ENCODE measurements at regions not wholly inside any gene's neighbourhood (a gene's known extent, or its start where the extent isn't known, plus 50 kb on each side); places are given as distances from the start of the nearest gene placed in this dataset.
"Not testable (repeated sequence)": the region's sequence is repeated elsewhere in the genome, so short reads cannot be mapped to it uniquely, and the experiment has no call there.

DNA sequence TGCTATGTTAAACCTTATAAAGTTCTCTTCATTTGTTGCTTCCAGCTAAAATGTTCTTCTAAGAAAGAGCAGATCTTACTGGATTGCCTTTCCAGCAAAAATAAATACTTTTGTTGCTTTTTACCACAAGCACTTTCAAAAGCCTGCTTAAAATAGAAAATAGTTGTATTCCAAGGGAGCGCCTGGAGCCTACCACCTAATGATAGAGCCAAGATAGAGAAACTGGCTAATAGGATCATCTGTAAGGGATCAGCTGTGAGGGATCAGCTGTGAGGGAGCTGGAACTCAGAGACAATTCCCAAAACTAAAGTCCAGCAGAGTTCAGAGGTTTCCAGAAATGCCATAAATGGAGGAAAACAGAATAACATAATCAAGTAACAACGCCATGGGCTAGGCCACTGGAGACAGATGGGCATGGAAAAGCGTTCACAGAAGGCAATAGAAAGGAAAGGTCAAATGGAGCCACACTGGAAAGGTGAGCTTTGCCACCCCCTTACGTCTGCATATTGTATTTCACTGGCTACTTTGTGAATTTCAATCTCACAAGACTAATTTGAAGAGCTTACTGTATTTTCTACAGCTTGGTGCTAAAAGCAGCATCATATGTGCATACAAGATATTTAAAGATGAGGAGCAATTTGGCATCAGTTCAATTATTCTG is 140.6 kb upstream of the TLE4 start:
- TF ChIP-seq, protein P1, sequence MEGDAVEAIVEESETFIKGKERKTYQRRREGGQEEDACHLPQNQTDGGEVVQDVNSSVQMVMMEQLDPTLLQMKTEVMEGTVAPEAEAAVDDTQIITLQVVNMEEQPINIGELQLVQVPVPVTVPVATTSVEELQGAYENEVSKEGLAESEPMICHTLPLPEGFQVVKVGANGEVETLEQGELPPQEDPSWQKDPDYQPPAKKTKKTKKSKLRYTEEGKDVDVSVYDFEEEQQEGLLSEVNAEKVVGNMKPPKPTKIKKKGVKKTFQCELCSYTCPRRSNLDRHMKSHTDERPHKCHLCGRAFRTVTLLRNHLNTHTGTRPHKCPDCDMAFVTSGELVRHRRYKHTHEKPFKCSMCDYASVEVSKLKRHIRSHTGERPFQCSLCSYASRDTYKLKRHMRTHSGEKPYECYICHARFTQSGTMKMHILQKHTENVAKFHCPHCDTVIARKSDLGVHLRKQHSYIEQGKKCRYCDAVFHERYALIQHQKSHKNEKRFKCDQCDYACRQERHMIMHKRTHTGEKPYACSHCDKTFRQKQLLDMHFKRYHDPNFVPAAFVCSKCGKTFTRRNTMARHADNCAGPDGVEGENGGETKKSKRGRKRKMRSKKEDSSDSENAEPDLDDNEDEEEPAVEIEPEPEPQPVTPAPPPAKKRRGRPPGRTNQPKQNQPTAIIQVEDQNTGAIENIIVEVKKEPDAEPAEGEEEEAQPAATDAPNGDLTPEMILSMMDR (IDR thresholded peaks at IDR 0.05; ENCODE audit: low read depth, low read length), result no peak
- H3K4me3 ChIP-seq (ENCODE audit: low read depth, low read length), result no peak overlapping the region

DNA sequence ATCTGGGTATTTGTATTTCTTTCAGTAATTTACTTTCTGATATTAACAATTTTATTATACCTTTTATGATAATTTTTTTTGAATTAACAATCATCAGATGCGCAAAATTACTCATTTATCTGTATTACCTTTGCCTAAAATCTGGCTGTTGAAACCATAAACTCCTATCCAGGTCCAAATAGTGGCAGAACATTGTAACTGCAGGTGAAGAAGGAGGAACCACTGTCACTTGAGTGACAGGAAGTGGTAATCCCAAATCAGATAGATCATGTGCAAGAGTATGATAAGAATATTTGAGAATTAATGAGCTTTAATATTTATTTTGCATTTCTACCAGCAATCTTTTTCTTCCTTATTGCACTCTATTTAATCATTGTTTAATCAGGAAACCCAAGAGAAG is 139.3 kb upstream of the TLE4 start:
- no peak overlapping the region for H3K4me3 ChIP-seq (ENCODE audit: low read depth, low read length)
- TF ChIP-seq, protein P1 (IDR thresholded peaks at IDR 0.05; ENCODE audit: low read depth, low read length), result no peak

DNA sequence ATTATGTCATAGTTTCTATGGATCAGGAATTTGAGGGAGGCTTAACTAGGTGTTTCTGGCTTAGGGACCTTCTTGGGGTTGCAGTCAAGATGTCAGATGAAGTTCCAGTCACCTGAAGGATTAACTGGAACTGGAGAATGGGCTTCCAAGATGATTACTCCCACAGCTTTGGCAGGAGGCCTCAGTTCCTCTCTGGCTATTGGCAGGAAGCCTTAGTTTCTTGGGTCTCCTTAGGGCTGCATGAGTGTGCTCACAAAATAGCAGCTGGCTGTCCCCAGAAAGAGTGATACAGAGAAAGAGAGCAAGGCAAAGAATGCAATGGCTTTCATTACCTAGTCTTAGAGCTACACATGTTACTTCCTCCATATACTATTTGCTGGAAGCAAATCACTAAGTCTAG is 138.1 kb upstream of the TLE4 start:
- TF ChIP-seq, protein P1 (IDR thresholded peaks at IDR 0.05; ENCODE audit: low read depth, low read length), result no peak

DNA sequence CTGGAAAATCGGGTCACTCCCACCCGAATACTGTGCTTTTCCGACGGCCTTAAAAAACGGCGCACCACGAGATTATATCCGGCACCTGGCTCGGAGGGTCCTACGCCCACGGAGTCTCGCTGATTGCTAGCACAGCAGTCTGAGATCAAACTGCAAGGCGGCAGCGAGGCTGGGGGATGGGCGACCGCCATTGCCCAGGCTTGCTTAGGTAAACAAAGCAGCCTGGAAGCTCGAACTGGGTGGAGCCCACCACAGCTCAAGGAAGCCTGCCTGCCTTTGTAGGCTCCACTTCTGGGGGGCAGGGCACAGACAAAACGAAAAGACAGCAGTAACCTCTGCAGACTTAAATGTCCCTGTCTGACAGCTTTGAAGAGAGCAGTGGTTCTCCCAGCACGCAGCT is 132.5 kb upstream of the TLE4 start:
- not testable (repeated sequence) for H3K4me3 ChIP-seq (ENCODE audit: low read depth, low read length)

More for the DNA sequence above, 138.1 kb upstream of the TLE4 start:
- no peak overlapping the region for H3K4me3 ChIP-seq (ENCODE audit: low read depth, low read length)

DNA sequence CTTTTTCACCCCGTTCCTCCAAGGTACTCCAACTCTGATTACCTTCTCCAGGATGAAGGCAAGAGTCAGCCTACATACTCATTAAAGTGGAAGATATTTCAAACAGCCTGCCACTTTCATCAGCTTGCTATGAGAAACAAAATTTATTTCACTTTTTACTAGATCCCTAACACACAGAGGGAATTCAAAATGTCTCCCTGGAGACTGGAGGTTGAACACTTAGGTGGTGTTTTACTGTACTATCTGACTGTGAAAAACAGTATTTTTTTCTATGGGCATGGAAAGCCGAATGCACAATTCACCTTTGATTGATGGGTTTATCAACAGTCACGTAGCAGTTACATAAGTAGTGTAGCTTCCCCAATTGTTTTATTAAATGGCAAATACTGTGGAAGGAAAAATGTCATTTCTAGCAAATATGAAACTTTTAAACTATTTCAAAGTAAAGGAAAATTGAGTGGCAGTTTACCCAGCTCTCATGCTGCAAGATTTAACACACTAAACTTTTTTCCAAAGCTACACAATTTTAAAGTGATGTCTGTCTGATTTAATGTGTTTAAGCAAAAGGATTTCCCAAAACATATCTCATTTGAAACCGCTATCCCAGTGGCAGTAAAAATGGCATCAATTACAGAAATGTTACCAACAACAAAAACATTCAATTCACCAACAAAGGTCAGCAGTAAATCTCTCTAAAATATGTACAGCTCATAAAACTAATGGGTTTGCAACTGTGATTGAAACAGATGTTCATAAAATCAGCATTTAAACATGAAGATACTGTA is 125.0 kb upstream of the TLE4 start:
- no peak overlapping the region for H3K4me3 ChIP-seq (ENCODE audit: low read depth, low read length)
- TF ChIP-seq, protein P1 (IDR thresholded peaks at IDR 0.05; ENCODE audit: low read depth, low read length), result no peak

DNA sequence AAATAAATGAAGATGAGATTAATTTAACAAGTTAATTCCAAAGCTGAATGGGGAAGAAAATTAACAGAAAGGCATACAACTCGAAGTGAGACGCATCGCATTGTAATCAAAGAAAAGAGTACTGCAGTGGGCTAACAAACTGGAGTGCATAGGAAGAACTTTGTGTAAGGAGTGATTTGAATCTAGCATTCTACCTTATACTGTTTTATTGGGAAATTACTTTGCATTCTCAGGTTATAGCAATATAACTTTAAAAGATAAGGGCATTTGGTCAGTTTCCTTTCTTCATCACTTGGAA is 124.5 kb upstream of the TLE4 start:
- no peak overlapping the region for H3K4me3 ChIP-seq (ENCODE audit: low read depth, low read length)
- TF ChIP-seq, protein P1 (IDR thresholded peaks at IDR 0.05; ENCODE audit: low read depth, low read length), result no peak

DNA sequence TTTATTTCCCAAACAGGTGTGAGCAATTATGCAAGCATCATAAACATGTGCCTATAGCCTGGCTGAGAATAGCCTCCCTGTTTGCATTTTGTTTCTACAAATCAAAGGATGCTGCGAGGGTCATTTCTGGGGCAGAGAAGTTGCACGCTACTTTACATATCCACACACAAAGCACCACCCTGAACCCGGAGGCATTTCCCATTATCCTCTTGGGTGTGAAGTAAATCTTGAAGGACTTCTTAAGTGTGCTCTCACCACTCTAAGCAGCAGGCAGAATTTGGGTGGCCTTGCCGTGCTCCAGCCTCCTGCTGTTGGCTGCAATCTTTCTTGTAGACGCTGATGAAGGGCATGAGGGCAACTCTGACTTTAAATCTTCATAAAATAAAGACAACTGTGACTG is 124.0 kb upstream of the TLE4 start:
- TF ChIP-seq, protein P1 (IDR thresholded peaks at IDR 0.05; ENCODE audit: low read depth, low read length), result no peak
- no peak overlapping the region for H3K4me3 ChIP-seq (ENCODE audit: low read depth, low read length)
